ENCODE measurements at regions not wholly inside any gene's neighbourhood (a gene's known extent, or its start where the extent isn't known, plus 50 kb on each side); places are given as distances from the start of the nearest gene placed in this dataset.

- TF ChIP-seq, protein P1, sequence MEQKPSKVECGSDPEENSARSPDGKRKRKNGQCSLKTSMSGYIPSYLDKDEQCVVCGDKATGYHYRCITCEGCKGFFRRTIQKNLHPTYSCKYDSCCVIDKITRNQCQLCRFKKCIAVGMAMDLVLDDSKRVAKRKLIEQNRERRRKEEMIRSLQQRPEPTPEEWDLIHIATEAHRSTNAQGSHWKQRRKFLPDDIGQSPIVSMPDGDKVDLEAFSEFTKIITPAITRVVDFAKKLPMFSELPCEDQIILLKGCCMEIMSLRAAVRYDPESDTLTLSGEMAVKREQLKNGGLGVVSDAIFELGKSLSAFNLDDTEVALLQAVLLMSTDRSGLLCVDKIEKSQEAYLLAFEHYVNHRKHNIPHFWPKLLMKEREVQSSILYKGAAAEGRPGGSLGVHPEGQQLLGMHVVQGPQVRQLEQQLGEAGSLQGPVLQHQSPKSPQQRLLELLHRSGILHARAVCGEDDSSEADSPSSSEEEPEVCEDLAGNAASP (IDR thresholded peaks at IDR 0.05), result no peak
- TF ChIP-seq RBM22 (IDR thresholded peaks at IDR 0.05; ENCODE audit: low read depth, low read length, poor library complexity, severe bottlenecking) (no peak), CREB3 (tag; conservative IDR thresholded peaks at IDR 0.05; ENCODE audit: low read depth) (no peak), ZFP30 (CRISPR knock-in tag; IDR thresholded peaks at IDR 0.05; ENCODE audit: borderline replicate concordance) (no peak), MTA3 (IDR thresholded peaks at IDR 0.05; ENCODE audit: borderline replicate concordance) (no peak), MEIS2 (IDR thresholded peaks at IDR 0.05; ENCODE audit: partially characterized antibody) (peak; percentile 33), FOXJ3 (CRISPR knock-in tag; IDR thresholded peaks at IDR 0.05) (no peak), CBFA2T2 (conservative IDR thresholded peaks at IDR 0.05) (peak; percentile 89), GABPA (tag; conservative IDR thresholded peaks at IDR 0.05; ENCODE audit: low read depth) (no peak), DMBX1 (CRISPR knock-in tag; IDR thresholded peaks at IDR 0.05; ENCODE audit: borderline replicate concordance) (peak; percentile 94), GATA2 (CRISPR knock-in tag; IDR thresholded peaks at IDR 0.05) (peak; percentile 84), HDAC1 (IDR thresholded peaks at IDR 0.05) (peak in 1 of 2 experiments; percentile 67; a peak in 1 of 4 replicates), CBX3 (IDR thresholded peaks at IDR 0.05; ENCODE audit: borderline replicate concordance in 1 of 2, low read length in 2 of 2) (no peak), TCF7 (IDR thresholded peaks at IDR 0.05; ENCODE audit: borderline replicate concordance) (no peak), ZNF449 (CRISPR knock-in tag; IDR thresholded peaks at IDR 0.05) (peak; percentile 19; the same call in 1 of the 2 replicates), CXXC5 (CRISPR knock-in tag; IDR thresholded peaks at IDR 0.05) (peak; percentile 33; the same call in 1 of the 2 replicates), ATF1 (CRISPR knock-in tag; IDR thresholded peaks at IDR 0.05) (no peak), ATF1 (tag; IDR thresholded peaks at IDR 0.05) (no peak), BRD4 (IDR thresholded peaks at IDR 0.05) (no peak)
- TF ChIP-seq, protein P2, sequence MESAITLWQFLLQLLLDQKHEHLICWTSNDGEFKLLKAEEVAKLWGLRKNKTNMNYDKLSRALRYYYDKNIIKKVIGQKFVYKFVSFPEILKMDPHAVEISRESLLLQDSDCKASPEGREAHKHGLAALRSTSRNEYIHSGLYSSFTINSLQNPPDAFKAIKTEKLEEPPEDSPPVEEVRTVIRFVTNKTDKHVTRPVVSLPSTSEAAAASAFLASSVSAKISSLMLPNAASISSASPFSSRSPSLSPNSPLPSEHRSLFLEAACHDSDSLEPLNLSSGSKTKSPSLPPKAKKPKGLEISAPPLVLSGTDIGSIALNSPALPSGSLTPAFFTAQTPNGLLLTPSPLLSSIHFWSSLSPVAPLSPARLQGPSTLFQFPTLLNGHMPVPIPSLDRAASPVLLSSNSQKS (CRISPR knock-in tag; IDR thresholded peaks at IDR 0.05), result no peak
- TF ChIP-seq, protein P3, sequence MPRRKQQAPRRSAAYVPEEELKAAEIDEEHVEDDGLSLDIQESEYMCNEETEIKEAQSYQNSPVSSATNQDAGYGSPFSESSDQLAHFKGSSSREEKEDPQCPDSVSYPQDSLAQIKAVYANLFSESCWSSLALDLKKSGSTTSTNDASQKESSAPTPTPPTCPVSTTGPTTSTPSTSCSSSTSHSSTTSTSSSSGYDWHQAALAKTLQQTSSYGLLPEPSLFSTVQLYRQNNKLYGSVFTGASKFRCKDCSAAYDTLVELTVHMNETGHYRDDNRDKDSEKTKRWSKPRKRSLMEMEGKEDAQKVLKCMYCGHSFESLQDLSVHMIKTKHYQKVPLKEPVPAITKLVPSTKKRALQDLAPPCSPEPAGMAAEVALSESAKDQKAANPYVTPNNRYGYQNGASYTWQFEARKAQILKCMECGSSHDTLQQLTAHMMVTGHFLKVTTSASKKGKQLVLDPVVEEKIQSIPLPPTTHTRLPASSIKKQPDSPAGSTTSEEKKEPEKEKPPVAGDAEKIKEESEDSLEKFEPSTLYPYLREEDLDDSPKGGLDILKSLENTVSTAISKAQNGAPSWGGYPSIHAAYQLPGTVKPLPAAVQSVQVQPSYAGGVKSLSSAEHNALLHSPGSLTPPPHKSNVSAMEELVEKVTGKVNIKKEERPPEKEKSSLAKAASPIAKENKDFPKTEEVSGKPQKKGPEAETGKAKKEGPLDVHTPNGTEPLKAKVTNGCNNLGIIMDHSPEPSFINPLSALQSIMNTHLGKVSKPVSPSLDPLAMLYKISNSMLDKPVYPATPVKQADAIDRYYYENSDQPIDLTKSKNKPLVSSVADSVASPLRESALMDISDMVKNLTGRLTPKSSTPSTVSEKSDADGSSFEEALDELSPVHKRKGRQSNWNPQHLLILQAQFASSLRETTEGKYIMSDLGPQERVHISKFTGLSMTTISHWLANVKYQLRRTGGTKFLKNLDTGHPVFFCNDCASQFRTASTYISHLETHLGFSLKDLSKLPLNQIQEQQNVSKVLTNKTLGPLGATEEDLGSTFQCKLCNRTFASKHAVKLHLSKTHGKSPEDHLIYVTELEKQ (CRISPR knock-in tag; IDR thresholded peaks at IDR 0.05), result no peak
These were observed 1070.2 kb upstream of the NXPH2 start (continued) for GRCh38 chr2:139850254-139850890.
